ENCODE measurements at regions not wholly inside any gene's neighbourhood (a gene's known extent, or its start where the extent isn't known, plus 50 kb on each side); places are given as distances from the start of the nearest gene placed in this dataset.
"Not testable (repeated sequence)": the region's sequence is repeated elsewhere in the genome, so short reads cannot be mapped to it uniquely, and the experiment has no call there.

DNA sequence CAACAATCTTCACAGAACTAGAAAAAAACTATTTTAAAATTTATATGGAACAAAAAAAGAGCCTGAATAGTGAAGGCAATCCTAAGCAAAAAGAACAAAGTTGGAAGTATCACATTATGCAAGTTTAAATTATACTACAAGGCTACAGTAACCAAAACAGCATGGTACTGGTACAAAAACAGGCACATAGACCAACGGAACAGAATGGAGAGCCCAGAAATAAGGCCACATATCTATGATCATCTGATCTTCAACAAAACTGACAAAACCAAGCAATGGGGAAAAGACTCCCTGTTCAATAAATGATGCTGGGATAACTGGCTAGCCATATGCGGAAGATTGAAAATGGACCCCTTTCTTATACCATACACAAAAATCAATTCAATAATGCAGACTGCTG lies 74.4 kb upstream of the RTN4 start:
- DNase-seq = not testable (repeated sequence)

DNA sequence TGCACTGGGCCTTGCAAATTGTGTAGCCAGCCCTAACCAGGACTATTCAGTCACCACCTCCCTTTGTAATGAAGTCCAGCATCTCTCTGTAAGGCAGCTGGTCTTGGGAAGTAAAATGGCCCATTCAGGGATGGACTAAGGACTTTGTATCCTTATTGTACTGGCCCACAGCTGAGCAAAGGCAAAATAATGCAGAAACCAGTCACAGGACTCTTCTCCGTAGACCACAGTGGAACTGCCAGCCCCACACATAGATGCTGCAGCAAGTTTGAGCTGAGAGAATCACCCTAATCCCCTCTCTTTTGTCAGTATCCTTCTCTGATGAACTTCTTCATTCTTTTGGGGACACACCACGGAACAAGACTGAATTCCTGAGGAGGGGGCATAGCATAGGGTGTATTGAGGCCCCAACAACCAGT lies 73.6 kb upstream of the RTN4 start:
- DNase-seq = no peak

DNA sequence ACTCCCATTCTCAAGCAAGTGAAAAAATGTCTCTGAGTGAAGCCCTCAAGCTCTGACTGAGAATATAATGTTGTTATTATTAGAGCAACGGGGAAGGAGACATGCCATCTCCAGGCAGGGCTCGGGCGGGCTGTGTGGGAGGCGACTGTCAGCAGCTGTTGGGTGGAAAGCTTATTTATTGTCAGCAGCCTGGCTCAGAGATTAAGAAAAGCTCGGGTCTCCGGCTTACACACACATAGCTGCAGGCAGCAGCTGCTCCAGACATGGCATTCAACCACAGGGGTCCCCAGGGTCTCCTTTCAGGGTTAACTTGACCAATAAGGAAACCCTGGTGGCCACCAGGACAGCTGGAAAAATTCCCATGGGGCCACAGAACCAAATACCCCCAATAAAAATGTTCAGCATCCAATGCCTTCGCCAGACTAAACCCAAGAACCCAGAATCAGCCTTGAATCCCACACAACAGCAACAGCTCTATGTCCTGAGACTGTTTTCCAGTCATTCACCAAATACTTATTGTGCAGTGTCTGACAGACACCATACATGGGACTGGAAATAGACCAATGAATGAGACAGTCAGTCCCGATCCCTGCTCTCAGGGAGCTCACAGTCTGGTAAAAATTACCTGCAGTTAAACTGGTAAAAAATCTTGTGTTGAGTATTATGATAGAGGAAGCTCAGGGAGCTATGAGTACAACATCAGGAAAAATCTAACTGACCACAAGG lies 70.5 kb upstream of the RTN4 start:
- no peak for DNase-seq

DNA sequence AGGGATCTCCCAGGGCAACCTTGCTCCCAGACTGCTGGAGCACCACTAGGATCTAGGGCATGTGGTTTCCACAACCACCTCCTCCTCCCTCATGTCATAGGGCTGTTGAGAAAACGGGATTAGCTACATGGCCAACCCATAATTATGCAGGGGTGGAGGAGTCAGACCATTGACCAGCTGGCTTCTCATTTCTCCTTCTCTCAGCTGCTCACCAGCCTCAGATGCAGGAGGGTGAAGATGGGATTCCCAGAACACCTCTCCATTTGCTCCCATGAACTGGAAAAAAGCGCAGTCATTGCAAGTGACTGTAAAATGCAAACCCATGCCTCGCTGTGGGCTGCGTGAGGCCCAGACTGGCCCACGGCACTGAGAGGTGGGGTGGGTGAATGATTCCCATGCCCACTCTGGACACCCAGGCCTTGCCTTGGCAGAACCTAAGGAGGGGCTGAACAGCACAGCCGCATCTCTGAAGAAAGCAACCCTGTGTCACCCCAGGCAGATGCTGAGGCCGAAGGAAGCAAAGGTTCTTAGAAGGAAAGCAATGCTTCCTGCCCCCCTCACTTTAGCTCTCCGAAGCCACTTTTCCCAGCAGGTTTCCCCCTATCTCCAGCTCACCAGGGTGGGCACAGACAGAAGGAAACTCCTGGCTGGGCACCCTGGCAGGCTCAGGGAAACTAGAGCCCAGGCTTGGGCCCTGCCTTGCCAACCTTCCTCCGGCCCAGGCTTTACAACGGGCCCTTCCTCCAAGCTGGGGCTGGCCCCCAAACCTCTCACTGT lies 69.6 kb upstream of the RTN4 start:
- no peak for DNase-seq

DNA sequence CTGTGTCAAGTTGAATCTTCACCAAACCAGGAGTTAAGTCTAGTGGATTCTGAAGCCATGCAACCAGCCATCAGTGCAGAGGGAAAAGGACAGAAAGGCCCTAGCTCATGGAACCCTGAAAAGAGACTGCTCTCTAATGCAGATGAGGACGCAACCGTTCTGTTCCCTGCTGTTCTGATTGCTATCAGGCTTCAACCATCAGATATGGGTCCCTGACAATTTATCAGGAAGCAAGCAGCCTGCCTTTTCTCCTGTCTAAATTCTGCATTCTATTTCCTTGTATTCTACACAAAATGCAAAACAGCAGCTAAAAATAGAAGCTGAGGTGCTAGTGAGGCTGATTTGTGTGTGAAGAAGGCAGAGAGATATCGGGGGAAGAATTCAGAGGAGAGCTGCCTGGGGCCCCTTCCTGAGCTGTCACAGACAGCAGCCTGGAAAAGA lies 68.4 kb upstream of the RTN4 start:
- no peak for DNase-seq

DNA sequence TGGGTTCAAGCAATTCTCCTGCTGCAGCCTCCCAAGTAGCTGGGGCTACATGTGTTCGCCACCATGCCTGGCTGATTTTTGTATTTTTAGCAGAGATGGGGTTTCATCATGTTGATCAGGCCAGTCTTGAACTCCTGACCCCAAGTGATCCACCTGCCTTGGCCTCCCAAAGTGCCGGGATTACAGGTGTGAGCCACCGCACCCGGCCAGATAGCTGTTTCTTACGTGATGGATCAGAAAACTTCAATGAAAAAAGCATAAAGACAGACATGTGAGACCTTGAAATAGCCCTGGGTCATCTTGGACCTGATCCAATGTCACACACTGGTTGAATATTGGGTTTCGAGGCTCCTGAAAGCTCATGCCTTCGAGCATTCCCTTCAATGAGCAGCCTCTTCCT lies 66.7 kb upstream of the RTN4 start:
- no peak for DNase-seq

DNA sequence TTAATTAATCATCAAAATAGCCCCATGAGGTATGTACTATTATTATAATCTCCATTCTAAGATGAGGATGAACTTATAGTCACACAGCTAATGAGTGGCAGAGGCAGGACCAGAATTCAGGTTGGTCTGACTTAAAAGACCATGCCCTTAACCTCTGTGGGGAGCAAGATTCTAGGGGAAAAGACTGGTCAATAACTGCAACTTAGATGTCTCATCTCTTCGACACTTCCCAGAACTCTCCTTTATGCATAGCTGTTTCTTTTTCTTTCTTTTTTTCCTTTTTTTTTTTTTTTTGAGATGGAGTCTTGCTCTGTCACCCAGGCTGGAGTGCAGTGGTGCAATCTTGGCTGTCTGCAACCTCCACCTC lies 66.3 kb upstream of the RTN4 start:
- no peak for DNase-seq

DNA sequence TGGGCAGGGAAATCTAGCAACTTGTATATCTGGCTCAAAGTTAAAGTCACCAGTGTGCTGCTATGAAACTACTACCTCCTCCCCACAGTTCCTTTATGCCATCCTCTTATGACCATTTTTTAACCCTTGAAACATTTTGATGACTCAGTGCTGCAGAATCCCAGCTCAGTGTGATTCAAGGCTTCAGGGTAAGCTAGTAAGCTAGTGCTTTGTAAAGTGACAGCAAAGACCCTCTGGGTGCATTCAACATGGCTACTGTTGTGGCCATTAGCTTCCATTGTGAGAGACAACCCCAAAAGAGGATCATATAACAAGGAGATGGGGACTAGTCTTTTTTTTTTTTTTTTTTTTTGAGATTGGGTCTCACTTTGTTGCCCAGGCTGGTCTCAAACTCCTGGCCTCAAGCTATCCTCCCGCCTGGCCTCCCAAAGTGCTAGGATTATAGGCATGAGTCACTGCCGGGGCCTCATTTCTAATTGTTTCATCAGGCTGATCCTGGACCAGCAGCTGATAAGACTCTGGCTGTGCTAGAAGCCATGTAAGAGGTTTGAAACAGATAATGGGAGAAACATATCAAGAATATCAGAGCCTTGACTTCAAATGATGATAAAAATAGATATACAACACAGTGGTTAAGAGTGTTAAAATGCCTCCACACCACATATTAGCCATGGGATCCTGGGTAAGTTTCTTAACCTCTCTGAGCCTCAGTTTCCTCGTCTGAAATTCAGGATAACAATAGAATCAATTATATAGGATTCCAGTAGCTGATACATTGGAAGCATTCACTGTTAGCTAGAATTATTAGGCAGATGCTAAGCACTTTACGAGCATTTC lies 65.7 kb upstream of the RTN4 start:
- DNase-seq = peak; percentile 22 to 37

DNA sequence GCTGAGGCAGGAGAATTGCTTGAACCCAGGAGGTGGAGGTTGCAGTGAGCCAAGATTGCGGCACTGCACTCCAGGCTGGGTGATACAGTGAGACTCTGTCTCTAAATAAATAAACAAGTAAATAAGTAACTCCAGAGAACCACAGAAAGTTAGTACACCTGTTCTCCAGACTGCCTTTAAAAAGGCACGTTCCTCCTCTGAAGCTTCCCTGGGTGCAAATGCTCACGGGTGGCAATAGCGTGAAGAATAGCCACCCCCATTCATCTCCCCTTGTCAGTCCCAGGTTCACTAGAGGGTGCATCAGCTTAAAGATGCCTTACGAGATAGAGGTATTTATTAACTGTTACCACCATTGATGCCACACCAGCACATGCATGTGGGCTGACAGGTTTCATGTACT lies 64.3 kb upstream of the RTN4 start:
- no peak for DNase-seq

DNA sequence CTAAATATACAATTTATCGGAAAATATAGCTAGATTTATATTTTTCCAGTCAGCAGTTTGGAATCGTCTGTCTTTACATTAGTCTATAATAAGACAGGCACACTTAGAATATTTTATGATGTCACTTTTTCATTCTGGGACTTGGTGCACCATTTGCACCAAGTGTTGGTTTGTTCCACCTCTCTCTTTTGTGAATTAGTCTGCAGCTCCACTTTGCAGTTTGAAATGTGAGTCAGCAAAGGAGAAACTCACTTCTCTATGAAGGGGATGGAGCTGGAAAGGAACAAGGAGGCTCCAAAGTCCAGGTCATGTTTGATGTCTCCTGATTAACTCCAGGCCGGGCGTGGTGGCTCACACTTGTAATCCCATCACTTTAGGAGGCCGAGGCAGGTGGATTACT lies 63.8 kb upstream of the RTN4 start:
- DNase-seq = no peak

DNA sequence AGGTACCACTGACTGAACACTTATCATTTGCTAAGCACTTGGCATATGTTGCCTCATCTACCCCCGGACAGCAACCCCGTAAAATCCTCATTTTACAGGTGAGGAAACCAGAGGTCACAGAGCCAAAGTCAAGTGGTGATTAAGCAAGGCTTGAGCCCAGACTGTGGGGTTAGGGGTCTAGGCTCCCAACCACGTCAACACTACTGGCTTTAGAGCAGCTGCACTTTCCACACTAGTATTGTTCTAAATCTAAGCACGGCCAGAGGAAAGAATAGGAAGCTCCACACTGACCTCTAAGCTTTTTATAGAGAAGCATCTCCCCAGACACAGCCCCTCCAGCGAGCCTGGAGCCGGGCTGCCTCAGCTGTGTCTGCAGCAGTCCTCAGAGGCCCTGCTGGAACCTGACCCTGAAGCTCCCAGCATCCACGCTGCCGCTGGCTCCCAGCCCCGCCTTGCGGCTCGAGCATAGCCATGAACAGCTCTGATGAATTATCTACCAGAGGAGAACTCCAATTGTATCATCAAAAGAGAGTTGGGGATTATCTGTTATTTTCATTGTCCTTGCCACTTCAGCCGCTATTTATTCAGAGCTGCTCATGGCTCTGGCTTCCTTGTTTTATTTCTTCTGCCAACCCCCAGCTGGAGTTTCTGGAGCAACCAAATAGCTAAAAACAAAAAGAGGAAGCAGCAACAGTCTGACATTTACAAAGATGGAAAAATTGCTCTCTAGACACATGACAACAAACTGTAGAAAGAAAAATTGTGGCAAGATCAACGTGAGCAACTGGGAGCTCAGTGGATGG lies 62.2 kb upstream of the RTN4 start:
- no peak for DNase-seq

DNA sequence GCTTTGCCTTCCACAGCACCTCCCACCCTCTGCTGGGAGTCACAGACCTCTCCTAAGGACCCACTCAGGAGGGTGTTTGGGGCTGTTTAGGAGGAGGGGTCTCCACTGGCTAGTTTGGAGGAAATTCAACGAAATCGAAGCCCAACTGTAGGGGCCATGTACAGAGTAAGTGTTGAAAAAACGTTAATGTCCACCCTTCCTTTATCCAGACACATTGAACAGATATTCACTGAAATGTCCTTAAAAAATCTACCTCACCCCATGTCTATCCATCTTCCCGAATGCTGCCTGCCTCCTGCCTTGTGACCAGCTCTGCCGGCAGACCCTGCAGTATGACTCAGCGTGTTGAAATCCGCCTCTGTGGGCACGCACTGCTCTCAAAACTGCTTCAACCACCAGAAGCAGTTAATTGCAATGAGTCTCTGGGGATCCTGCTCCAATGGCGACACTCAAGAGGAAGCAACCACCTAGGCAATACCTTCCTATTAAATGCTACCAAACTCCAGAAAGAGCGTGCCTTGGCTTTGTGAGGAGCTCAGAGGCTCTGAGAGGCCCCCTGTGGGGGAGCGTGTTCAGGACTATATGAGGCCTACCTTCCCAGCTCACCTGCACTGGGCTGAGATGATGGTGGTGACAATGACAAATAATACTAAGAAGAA lies 61.4 kb upstream of the RTN4 start:
- no peak for DNase-seq

DNA sequence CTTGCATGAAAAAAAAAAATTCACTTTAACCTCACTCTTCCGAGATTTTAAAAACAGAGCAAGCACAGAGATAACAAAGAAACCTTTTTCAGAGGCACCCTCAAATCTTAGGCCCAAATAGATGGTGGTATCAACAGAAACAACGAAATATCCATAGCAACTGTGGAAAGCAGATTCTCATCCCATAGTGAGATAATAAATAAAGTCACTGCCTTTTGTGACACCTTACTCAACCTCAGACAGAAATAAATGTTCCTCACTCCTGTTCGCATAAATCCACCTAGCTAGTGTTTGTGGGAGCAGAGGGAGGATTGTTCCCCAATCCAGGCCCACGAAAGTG lies 60.9 kb upstream of the RTN4 start:
- DNase-seq = no peak

DNA sequence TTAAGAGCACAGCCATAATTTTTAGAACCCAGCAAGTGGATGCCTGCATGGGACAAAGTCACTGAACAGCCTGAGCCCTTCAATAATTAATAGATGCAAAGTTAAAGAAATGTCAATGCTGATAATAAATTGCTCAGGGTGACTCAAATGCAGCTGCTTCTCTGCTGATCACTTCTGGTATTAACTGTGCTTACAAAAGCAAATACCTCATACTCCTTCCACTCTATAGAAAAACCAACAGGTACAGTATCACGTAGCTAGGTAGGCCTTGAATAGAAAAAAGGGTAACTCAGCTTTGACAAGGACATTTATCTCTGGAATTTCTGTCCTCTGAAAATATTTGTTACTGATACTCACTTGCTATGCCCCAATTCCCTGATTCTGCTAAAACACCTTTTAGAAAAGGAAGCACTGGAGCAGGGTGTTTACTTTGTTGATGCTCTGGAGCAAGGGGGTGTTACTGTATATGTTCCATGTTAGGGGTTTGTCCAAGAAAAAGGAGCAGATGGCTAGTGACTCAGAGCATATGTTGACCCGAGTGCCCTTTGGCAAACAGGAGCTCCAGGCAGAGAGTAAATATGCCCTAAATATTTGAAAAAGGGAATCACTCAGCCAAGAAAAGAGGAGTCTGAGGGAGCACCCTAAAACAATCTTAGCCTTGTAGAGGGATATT lies 59.1 kb upstream of the RTN4 start:
- peak in 1 of 2 experiments; percentile 30 for DNase-seq

DNA sequence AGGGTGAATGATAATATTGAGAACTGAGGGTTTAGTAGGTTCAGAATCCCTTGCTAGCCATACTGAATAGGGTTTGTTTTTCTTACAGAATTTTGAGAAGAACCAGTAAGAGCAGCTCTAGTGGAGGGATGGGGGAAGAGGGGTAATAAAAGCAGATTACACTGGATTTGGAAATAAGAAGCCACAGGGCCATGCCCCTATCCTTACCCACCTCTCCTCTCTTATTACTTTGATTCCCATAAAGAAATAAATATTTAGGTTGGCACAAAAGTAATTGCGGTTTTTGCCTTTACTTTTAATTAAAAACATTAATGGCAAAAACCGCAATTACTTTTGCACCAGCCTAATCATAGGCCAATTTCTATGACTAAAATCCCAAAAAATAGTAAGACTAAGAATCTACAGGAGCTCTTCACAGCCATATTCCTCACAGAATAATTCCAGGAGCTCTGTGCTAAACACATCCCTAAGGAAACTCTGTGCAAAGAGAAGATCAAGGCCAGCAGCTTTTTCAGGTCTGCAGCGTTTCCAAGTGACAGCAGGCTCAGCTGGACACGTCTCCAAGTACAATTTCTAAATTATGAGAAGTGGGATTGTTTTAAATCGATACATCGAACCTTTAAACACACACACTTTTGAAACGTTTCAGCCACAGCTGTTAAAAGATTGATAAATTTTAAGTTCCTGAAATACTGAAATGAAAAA lies 58.4 kb upstream of the RTN4 start:
- no peak for DNase-seq

DNA sequence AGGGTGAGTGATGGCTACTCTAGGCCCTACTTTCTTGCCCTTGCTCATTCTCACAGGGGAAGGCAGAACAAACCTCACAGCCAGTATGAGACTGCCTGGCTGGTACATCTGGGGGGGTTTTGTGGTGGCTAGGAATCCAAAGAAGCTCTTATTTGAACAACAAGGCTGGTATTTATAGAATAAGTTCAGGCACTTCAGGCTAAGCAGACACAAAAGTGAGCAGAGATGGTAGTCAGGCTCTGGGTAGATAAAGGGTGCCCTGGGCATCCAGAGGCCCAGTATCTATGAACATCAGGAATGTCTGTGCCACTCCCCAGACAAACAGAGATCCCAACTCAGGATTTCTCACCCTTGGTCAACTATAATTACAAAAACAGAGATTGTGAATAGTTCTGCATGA lies 57.2 kb upstream of the RTN4 start:
- DNase-seq = no peak

DNA sequence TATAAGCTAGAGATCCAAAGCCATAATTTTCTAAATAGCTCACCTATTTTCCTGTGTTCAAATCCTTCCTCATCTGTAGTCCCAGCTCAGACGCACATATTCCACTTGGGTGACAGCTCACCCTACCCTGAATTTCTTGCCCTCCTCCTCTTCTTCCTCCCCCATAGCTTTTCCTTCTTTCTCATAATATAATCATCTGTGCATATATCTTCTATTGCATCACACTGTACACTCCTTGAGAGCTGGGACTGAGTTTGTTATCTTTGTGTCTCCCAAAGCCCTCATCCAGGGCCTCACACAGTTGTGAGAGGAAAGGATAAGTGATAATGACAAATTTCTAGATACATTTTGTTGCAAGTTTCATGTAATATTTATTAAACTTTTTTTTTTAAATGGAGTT lies 55.9 kb upstream of the RTN4 start:
- no peak for DNase-seq

DNA sequence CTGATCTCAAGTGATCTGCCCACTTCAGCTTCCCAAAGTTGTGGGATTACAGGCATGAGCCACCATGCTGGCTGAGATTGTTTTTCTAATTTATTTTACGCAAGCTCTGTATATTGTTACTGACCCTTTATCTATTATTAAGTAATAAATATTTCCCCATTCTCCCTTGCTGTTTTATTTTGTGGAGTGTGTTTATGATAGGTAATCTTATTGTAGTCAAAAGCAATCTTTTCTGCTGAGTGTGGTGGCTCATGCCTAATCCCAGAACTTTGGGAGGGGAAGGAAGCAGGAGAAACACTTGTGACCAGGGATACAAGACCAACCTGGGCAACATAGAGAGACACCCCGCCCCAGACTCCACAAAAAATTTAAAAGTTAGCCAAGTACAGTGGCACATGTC lies 55.2 kb upstream of the RTN4 start:
- no peak for DNase-seq

DNA sequence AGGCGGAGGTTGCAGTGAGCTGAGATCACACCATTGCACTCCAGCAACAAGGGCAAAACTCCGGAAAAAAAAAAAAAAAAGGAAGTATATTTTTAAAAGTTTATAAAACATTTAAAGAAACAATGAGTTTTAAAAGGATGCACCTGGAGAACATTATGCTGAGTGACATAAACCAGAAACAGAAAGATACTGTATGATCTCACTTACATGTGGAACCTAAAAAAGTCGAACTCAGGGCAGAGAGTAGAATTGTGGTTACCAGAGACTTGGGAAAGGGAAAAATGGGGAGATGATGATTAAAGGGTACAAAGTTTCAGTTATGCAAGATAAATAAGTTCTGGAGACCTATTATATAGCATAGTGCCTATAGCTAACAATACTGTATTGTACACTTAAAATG lies 52.8 kb upstream of the RTN4 start:
- no peak for DNase-seq

DNA sequence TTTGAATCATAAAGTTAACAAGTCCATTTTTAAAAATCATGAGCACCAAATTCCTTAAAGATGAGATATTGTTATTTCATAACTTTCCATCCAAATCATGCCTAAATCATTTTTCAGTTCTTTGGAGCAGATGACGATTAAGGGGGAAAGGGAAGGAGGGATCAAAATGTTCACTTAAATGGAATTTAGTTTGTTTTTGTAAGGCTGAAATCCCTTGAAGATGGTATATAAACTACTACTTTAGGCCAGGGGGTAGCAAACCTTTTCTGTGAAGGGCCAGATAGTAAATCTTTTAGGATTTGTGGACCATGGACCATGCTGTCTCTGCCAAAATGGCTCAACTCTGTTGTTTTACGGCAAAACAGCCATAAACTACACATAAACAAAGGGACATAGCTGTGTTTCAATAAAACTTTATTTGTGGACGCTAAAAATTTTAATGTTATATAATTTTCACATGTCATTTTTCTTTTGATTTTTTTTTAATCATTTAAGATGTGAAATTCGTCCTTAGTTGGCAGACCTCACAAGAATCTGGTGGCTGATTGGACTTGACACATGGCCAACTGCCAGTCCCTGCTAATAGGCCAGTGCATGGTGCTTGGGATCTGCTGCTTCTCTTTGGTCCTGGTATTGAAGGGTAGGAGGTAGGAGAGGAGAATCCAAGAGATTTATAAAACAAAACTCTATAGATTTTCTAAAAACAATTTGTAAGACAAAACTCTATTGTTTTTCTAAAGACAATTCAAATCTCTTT lies 52.0 kb upstream of the RTN4 start:
- peak in 1 of 2 experiments; percentile 26 for DNase-seq
